PC-9 (cell line): ENCODE measurements at regions not wholly inside any gene's neighbourhood (a gene's known extent, or its start where the extent isn't known, plus 50 kb on each side); places are given as distances from the start of the nearest gene placed in this dataset.

Source experiments
- EZH2 ChIP-seq: fragments of 200-600 bp; sonication (generic); IDR thresholded peaks from 2 replicates; pipeline ENCODE4 v1.8.0; 2017; ENCODE audit warnings: antibody characterized with exemption, low read depth
- TF ChIP-seq, protein P1 (sequence below): fragments of 200-600 bp; sonication (generic); conservative IDR thresholded peaks from 2 replicates; pipeline ENCODE4 v1.6.1; 2017; ENCODE audit warnings: mixed run types, antibody characterized with exemption, mild to moderate bottlenecking, moderate library complexity

GRCh38 chr9:119556129-119556875 lies 187.1 kb upstream of the BRINP1 start:
- TF ChIP-seq EZH2: no peak
- TF ChIP-seq, protein P1, sequence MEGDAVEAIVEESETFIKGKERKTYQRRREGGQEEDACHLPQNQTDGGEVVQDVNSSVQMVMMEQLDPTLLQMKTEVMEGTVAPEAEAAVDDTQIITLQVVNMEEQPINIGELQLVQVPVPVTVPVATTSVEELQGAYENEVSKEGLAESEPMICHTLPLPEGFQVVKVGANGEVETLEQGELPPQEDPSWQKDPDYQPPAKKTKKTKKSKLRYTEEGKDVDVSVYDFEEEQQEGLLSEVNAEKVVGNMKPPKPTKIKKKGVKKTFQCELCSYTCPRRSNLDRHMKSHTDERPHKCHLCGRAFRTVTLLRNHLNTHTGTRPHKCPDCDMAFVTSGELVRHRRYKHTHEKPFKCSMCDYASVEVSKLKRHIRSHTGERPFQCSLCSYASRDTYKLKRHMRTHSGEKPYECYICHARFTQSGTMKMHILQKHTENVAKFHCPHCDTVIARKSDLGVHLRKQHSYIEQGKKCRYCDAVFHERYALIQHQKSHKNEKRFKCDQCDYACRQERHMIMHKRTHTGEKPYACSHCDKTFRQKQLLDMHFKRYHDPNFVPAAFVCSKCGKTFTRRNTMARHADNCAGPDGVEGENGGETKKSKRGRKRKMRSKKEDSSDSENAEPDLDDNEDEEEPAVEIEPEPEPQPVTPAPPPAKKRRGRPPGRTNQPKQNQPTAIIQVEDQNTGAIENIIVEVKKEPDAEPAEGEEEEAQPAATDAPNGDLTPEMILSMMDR: peak; percentile 81
